ENCODE measurements at regions not wholly inside any gene's neighbourhood (a gene's known extent, or its start where the extent isn't known, plus 50 kb on each side); places are given as distances from the start of the nearest gene placed in this dataset.

DNA sequence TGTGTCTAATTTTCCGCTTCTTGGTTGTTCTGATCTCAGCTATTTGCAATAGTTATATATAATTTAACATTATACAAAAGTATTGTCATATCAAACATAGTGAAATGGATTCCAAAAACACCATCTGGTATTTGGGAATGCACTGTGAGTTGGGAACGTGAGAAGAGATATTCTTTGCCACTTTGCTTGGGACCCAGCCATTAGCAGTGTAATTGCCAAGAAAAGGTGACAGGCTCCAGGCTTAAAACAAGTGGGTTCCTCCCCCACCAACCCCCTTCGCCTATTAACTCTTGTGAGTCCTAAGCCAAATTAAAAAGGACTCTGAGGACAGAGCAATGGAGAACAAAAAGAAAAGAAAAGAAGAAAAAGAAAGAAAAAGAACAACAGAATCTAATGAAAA lies 186.7 kb upstream of the NFIA start:
- H3K4ac ChIP-seq (ENCODE audit: low read depth, low read length): no peak overlapping the region
- Mint-ChIP-seq H3K4me3 (no peak overlapping the region), H3K9me3 (no peaks in the 10 kb centered on the region; a peak in 1 of 5 replicates), H3K27ac (no peak overlapping the region), H3K36me3 (ENCODE audit: insufficient read depth in 1 of 3, low read depth in 3 of 3) (no peaks in the 10 kb centered on the region), H3K27me3 (ENCODE audit: low read depth) (no peaks in the 10 kb centered on the region), H3K4me1 (peaks cover 48 to 53% of the 10 kb centered on the region in 2 experiments)
- H3K79me2 ChIP-seq (ENCODE audit: insufficient read depth, low read length): no peaks in the 10 kb centered on the region
- no peaks in the 10 kb centered on the region for H3K79me1 ChIP-seq (ENCODE audit: insufficient read depth, low read depth, low read length, poor library complexity, severe bottlenecking)
- H3K4me1 ChIP-seq (ENCODE audit: insufficient read depth, low read length): peaks cover 19% of the 10 kb centered on the region; the same call in 1 of the 2 replicates
- no peaks in the 10 kb centered on the region for H3K9me3 ChIP-seq (ENCODE audit: control insufficient read depth, low read depth, low read length)
- no peak overlapping the region for H3K56ac ChIP-seq (ENCODE audit: insufficient read length, low read depth, low read length)
- H3K23ac ChIP-seq (ENCODE audit: insufficient read length, low read depth, low read length): no peak overlapping the region
- H3K4me2 ChIP-seq (ENCODE audit: insufficient read depth, insufficient read length, low read length): no peak overlapping the region
- H3K9ac ChIP-seq (ENCODE audit: extremely low read depth, insufficient read length, low read length): no peak overlapping the region
- no peak overlapping the region for H3K14ac ChIP-seq (ENCODE audit: insufficient read depth, low read length)
- no peaks in the 10 kb centered on the region for H3K27me3 ChIP-seq (ENCODE audit: insufficient read depth, low read length)
- H2AK5ac ChIP-seq (ENCODE audit: insufficient read length, low read length): no peak overlapping the region
- H2BK15ac ChIP-seq (ENCODE audit: low read depth, low read length): no peak overlapping the region
- H2BK5ac ChIP-seq (ENCODE audit: insufficient read length, low read length): no peak overlapping the region
- H2BK20ac ChIP-seq (ENCODE audit: low read depth, low read length, poor library complexity, severe bottlenecking): no peak overlapping the region
- no peak overlapping the region for H4K5ac ChIP-seq (ENCODE audit: insufficient read length, low read depth, low read length)
- DNase-seq: no peak
- no peak overlapping the region for H4K91ac ChIP-seq (ENCODE audit: insufficient read length, low read depth, low read length)
- no peak overlapping the region for H3K27ac ChIP-seq (ENCODE audit: insufficient read length, low read depth, low read length)
- no peak overlapping the region for H3T11ph ChIP-seq (ENCODE audit: low read length)
- no CpG with 5 or more reads among the region's 3 CpGs for WGBS (ENCODE audit: extremely low coverage, insufficient read length, low lambda C conversion rate)
- no peak overlapping the region for H2BK120ac ChIP-seq (ENCODE audit: low read depth, low read length, poor library complexity, severe bottlenecking)
- no peaks in the 10 kb centered on the region for H4K20me1 ChIP-seq (ENCODE audit: control insufficient read depth, insufficient read depth, insufficient read length)
- H2BK12ac ChIP-seq (ENCODE audit: insufficient read length, low read depth, low read length): no peak overlapping the region
- TF ChIP-seq, protein P1, sequence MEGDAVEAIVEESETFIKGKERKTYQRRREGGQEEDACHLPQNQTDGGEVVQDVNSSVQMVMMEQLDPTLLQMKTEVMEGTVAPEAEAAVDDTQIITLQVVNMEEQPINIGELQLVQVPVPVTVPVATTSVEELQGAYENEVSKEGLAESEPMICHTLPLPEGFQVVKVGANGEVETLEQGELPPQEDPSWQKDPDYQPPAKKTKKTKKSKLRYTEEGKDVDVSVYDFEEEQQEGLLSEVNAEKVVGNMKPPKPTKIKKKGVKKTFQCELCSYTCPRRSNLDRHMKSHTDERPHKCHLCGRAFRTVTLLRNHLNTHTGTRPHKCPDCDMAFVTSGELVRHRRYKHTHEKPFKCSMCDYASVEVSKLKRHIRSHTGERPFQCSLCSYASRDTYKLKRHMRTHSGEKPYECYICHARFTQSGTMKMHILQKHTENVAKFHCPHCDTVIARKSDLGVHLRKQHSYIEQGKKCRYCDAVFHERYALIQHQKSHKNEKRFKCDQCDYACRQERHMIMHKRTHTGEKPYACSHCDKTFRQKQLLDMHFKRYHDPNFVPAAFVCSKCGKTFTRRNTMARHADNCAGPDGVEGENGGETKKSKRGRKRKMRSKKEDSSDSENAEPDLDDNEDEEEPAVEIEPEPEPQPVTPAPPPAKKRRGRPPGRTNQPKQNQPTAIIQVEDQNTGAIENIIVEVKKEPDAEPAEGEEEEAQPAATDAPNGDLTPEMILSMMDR (conservative IDR thresholded peaks at IDR 0.05): no peak
- H4K8ac ChIP-seq (replicated peaks; ENCODE audit: insufficient read length, low read depth, low read length): no peak overlapping the region
- no peaks in the 10 kb centered on the region for H3K23me2 ChIP-seq (ENCODE audit: insufficient read length, low read depth, low read length, poor library complexity, severe bottlenecking)
- no peak overlapping the region for H2AFZ ChIP-seq (ENCODE audit: low read length)
- H3K18ac ChIP-seq (ENCODE audit: insufficient read length, low read depth, low read length): no peak overlapping the region
